ENCODE measurements at regions not wholly inside any gene's neighbourhood (a gene's known extent, or its start where the extent isn't known, plus 50 kb on each side); places are given as distances from the start of the nearest gene placed in this dataset.

DNA sequence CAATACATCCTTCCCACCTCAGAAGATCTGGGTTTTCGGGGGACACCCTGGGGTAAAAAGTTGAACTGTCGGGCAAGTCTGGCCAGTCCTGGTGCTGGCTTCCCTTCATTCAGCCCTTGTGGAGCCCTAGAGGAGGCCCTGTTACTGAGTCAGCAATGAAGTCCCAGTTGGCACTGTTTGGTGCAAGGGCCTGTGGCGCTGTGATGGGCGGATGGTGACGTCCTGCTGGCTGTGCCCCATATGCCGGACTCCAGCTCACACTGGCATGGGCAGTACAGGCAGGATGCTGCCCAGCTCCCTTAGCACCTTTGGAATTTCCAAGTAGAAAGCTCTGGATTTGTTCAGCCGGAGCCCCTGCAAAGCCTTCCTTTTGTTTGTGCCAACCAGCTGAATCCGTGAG is 186.2 kb upstream of the PMEPA1 start:
- no peak for DNase-seq

DNA sequence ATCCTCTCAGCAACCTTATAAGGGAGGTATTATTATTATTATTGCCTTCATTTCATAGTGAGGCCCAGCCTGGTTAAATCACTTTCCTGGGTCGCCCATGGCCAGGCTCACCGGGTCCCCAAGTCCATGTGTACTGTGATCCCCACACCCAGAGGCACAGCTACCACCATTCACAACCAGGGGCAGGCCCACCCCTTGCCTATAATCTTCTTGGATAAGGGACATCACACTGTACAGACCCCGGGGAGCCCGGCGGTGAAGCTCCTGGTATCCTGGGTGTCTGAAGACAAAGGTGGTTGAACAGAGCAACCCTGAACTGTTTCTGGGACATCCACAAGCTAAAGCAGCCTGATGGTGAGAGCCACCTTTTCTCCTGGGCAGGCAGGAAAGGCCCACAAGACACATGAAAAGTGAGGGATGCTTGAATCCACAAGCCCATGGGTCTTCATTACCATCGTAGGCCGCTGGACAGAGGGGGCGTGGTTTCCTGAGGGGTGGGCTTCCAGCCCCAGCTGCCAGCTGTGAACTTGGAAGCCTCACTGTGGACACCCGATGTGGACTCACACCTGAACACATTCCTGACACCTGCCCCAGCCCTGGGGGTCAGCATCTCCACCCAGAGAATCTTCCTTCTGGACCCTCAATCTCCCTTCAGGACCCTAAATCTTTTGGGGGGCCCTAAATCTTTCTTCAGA is 185.5 kb upstream of the PMEPA1 start:
- DNase-seq = no peak

DNA sequence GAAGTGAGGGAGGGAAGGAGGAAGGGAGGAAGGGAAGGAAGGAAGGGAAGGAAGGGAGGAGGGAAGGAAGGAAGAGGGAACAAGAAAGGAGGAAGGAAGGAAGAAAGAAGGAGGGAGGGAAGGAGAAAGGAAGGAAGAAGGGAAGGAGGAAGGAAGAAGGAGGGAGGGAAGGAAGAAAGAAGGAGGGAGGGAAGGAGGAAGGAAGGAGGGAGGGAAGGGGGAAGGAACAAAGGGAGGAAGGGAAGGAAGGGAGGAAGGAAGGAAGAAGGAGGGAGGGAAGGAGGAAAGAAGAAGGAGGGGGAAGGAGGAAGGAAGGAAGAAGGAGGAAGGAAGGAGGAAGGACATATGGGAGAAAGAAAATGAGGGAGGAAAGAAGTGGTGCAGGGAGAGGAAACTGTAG is 184.7 kb upstream of the PMEPA1 start:
- no peak for DNase-seq

DNA sequence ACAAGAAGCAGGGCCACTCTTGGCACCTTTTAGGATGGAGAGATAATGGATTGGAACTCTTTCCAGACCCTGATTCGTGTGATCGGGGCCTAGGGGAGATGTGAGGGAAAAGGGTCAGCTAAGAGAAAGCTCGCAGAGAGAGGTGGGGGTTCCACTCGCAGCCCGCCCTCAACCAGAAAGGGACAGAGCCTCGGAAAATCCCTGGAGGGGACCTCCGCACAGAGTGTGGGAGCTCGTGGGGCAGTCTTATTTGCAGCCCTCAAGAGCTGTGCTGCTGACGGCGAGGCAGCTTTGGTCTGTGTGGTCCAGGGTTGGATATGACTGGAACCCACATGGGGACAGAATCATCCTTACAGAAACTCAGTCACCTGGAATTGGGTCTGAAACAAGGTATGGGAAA is 184.3 kb upstream of the PMEPA1 start:
- DNase-seq = no peak

DNA sequence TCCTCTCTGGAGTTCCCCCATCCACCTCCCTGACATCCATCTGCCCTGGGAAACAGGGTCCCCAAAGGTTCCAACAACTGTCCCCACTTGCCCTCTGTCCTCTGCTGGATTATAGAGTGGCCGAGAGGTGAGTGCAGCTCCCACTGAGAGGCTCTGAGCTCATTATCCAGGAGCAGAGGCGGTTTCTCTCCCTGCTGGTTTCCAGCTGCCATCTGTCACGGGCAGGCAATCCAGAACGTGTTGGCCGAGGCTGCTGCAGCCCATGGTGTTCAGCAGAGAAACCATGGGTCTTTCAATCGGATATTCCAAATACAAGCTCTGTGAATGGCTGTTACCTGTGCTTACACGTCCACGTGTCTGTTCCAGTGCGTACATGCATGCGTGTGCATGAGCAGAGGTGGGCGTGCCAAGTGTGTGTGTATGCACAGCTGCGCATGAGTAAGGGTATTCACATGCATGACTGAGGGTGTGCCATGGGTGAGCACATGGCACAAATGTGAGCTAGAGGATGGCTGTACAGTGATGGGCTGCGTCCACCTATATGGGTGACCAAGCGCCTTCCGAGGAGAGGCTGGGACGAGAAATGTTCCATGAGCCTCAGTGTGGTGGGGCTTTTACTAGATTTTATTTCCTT is 183.7 kb upstream of the PMEPA1 start:
- DNase-seq = no peak

DNA sequence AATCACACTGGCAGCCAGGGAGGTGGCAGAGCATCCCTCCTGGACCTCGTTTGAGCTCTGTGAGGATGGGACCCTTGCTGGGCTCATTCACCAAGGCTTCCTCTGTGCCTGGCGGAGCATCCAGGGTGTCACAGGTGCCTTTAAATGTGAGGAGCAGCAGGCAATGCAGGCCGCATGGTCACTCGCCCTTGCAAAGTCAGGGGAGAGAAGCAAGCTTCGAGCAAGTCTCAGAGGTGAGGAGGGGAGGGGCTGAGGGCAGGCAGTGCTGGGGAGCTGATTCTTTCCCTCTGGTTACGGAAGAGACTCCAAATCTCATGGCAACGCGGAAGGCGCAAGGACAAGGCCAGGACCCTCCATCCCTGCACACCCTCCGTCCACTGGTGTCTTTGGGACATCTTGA is 182.7 kb upstream of the PMEPA1 start:
- DNase-seq = no peak

GRCh38 chr20:57891014-57891413 is 181.2 kb upstream of the PMEPA1 start:
- DNase-seq = no peak

GRCh38 chr20:57890202-57890800 is 180.5 kb upstream of the PMEPA1 start:
- DNase-seq = no peak

- no peak for DNase-seq
These were observed 178.8 kb upstream of the PMEPA1 start for GRCh38 chr20:57888591-57888990.

DNA sequence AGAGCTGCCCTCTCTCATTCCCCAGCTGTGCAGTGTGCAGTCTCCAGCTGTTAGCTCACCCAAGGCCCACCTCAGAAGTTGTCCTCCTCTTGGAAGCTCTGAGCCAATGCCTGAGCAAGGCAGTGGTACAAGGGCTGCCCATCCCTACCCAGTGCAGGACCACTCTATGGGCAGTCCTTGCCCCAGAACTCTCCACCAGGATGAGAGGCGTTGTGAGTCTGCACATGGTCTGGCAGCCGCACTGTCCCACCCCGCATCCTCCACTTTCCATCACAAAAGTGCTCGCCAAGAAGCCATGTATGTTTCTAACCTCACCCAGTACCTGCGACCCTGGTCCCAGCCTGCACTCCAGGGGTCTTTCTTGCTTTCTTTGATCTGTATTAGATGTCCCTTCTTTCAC is 175.1 kb upstream of the PMEPA1 start:
- DNase-seq = no peak

GRCh38 chr20:57883761-57884160 is 173.9 kb upstream of the PMEPA1 start:
- DNase-seq = no peak

DNA sequence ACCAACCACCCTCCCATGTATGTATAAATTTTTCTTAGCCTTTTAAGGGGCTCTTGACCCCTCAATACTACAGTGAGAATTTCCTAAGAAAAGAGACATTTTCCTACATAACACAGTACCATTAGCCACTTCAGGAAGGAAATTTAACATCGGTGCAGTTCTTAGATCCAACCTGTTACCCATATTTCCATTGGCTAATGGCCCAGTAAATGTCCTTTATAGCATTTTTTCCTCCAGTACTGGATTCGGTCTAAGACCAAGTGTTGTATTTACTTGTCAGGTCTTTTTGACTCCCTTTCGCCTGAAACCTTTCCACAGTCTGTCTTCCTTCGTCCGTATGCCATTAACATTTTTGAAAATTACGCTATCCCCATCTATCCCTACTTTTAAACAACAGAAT is 173.4 kb upstream of the PMEPA1 start:
- no peak for DNase-seq

GRCh38 chr20:57882451-57883161 is 172.8 kb upstream of the PMEPA1 start:
- no peak for DNase-seq

DNA sequence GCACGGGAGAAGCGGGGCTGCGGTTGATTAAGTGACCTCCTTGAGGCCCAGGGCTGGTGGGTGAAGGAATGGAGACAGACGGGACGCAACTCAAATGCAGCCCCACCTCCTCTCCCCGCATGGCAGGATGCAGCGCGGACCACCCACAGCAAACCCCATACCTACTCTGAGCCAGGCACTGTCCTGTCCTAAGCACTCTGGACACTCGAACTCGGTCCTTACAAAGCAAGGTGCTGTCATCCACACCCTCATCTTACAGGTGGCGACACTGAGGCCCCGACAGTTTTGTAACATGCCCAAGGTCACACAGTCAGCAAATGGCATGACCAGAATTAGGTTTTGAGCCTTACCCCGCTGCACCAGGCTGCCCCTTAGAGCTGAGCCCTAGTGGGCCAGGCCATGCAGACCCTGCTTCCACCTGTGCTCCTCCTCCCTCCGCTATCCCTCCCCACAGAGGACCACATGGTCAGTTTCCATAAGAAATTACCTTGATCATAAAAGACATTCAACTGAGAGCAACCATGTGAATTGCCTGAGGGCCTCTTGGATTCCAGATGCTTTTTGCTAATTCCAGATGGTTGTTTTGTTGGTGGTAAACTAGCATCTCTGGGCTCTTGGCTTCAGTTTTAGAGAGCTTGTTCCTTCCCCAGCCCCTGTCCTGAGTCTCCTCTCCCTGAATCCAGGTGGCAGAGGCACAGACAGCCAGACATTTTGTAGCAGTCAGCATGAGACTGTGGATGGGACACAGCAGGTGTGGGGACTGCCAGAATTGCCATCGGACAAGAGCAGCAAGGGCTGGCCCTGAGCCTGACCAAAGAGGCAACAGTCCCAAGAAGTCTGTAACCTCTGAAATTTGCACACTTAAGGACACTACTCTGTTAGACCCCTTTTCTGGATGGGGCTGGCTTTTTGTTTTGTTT is 171.9 kb upstream of the PMEPA1 start:
- no peak for DNase-seq

- no peak for DNase-seq
These were observed 170.7 kb upstream of the PMEPA1 start for GRCh38 chr20:57880571-57880892.

DNA sequence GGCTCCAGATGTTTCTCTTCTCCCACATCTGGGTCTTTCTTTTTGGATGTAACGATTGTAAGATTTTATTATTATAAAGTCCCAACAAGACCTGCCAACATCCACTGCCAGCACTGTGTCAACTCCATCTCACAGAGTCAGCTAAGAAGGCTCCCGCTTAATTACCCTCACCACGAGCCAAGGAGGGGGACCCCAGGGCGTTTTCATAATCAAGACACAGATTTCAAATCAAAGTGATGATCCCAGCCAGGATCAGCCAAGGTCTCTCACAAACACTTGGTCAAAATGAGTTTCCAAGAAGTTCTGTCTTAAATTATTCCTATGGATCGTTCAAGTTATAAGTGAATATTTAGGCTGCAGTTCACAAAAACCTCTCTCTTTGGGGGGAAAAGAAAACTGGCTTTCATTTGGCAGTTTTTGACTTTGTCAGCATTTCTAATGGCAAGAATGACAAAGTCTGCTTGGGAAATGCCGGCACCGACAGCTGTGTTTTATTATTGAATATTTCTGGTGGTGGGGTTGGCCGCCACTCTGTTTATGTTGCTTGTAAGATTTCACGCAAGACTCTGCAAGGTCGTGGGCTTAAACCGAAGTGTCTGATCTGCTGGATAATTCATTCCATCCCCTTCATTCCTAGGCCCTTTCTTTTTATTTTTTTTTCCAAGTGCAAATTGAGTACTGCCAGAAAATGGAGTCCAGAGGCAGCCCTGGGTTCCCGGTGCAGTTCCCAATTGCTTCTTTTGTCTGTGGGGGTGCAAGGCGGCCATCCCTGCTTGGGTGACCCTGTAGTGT is 170.2 kb upstream of the PMEPA1 start:
- peak; percentile 76 for DNase-seq

- DNase-seq = no peak
These were observed 169.6 kb upstream of the PMEPA1 start for GRCh38 chr20:57879437-57879778.

- DNase-seq = no peak
These were observed 169.1 kb upstream of the PMEPA1 start for GRCh38 chr20:57878786-57879424.

GRCh38 chr20:57877995-57878394 is 168.2 kb upstream of the PMEPA1 start:
- DNase-seq = no peak

GRCh38 chr20:57877131-57877824 is 167.5 kb upstream of the PMEPA1 start:
- DNase-seq = no peak

Measured in left kidney (tissue), 1 donor.